NCI-H1694 (cell line): ENCODE measurements at regions not wholly inside any gene's neighbourhood (a gene's known extent, or its start where the extent isn't known, plus 50 kb on each side); places are given as distances from the start of the nearest gene placed in this dataset.

Experiments
- DNase-seq: peaks from one replicate; lab custom pipeline; 2025; lab: John Stamatoyannopoulos, UW

- DNase-seq, result no peak
Measured at GRCh38 chr2:191738003-191738402, 60.1 kb downstream of the NABP1 start.

- no peak for DNase-seq
Measured at GRCh38 chr2:191738667-191739066, 60.7 kb downstream of the NABP1 start.

- DNase-seq, result no peak
Measured at GRCh38 chr2:191739194-191739593, 61.3 kb downstream of the NABP1 start.

DNA sequence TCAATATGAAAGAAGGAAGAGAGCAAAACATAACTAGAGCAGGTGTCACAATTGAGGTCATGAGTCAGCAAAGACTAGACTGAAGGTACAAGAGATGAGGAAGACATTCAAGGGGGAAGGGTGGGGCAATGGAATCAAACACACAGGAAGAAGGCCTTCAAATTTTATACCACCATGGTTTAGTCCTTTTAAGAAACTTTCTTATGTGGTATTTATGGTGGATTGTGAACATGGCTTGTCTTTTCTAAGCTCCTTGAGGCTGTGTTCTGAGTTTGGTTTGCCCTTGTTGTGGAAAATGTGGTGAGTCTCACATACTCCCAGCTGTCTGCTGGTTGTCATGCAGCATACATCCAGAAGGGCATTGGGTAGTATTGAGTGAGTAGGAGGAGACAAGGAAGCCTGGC lies 62.1 kb downstream of the NABP1 start:
- no peak for DNase-seq

- DNase-seq, result no peak
Measured at GRCh38 chr2:191740759-191741158, 62.8 kb downstream of the NABP1 start.

GRCh38 chr2:191746346-191747169 lies 68.6 kb downstream of the NABP1 start:
- no peak for DNase-seq

DNA sequence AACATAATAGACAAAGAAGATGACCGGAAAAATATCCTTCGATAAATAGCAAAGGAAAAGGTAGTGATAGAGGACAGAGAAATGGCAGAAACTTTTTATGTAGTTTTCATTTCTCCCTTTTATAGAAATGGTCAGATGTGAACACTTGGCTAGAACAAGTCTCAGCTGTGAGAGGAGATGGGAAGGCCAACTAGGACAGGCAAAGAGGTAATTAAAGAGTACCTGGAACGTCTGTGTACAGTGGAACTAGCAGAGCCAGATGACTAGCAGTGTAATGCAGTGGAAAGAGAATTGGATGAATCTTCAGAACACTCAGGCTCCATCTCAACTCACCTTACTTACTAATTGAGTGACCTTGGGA lies 69.2 kb downstream of the NABP1 start:
- no peak for DNase-seq

- no peak for DNase-seq
Measured at GRCh38 chr2:191748059-191748461, 70.1 kb downstream of the NABP1 start.

DNA sequence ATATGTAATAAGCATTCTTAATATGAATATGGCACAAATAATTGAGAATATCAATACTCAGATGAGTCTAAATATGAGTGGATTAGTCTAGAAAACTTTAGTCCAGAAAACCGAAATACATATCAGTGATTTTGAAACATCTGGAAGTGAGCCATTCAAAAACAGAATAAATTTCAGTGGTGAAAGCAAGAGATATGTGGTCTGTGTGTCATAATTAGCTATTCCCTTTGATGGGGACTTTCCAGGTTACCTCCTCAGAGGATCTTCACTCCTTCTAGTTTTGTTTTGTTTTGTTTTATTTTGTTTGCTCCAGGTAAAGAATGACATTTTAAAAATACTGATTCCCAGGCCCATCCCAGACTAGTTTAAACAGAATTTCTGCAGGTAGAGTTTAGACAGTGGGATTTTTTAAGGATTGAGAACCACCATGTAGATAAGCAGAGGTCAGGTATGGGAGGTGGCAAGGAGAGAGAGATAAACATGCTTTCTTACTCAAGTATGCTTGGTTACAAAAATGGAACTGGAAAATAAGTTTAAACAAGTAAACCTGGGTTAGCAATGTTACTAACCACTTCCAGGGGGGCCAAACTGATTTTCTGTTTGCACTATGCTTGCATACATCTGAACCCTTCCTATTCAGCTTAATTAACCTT lies 70.7 kb downstream of the NABP1 start:
- no peak for DNase-seq

- no peak for DNase-seq
Measured at GRCh38 chr2:191749181-191749540, 71.2 kb downstream of the NABP1 start.

- DNase-seq, result no peak
Measured at GRCh38 chr2:191754103-191754502, 76.2 kb downstream of the NABP1 start.

DNA sequence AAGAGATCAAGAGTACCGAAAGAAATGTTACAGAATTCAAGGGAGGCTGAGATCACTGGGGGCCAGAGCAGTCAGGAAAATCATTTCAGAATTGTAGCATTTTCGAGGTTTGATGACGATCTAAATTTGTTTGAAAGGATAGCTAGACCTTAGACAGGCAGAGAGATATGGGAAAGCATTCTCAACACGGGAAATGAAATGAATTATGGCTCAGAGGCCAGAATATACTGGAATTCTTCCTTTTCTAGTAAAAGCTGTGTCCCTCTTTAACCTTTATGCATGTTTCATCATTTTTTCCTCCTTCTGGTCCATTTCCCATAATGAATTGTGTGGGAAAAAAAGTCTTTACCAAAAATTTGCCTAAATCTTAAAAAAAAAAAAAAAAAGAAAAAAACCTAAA lies 78.8 kb downstream of the NABP1 start:
- DNase-seq, result no peak

GRCh38 chr2:191757208-191757607 lies 79.3 kb downstream of the NABP1 start:
- DNase-seq, result peak; percentile 77

- peak; percentile 49 for DNase-seq
Measured at GRCh38 chr2:191758518-191759507, 80.9 kb downstream of the NABP1 start.

DNA sequence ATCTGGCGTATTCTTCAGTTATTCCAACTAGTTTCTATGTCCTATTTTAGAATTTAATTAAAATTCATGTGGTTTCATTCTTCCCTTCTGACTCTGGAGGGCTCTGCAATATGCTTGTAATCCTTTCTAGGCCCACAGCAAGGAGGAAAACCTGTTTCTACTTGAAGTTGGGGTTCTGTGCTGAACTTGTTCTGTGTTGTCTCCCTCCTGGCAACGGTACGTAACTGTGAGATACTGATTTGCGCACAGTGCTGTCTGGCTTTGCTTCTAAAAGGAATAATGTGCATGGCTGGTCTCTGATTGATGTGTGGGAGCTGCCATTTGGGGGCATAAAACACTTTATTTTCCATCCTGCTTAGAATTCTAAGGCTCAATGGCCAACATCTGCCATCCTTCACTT lies 81.7 kb downstream of the NABP1 start:
- DNase-seq, result no peak

DNA sequence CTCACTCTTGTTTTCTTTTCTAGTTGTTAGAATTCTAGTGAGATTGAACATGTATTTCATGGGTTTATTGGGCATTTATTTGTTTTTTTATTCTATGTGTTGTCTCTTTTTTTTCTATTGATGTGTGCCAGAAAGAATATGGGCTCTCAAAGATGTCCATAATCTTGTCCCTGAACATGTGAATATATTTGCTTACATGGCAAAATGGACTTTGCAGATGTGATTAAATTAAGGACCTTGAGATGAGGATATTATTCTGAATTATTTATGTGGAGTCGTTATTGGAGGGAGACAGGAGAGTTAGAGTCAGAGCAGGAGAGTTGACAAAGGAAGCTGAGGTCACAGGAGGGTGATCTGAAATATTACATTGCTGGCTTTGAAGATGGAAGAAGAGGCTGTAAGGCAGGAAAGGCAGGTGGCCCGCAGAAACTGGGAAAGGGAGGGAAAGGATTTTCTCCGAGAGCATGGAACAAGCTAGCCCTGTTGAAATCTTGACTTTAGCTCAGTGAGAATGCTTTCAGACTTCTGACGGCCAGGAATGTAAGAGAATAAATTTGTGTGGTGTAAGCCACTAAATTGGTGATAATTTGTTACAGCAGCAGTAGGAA lies 82.8 kb downstream of the NABP1 start:
- no peak for DNase-seq

DNA sequence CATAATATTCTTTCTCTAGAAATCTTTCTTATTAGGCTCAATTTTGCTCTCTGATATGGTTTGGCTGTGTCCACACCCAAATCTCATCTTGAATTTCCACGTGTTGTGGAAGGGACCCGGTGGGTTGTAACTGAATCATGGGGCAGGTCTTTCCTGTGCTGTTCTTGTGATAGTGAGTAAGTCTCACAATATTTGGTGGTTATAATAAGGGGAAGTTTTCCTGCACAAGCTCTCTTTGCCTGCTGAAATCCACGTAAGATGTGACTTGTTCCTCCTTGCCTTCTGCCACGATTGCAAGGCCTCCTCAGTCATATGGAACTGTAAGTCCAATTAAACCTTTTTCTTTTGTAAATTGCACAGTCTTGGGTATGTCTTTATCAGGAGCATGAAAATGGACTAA lies 73.8 kb downstream of the CAVIN2 start:
- no peak for DNase-seq

- no peak for DNase-seq
Measured at GRCh38 chr2:191777351-191777750, 69.5 kb downstream of the CAVIN2 start.

DNA sequence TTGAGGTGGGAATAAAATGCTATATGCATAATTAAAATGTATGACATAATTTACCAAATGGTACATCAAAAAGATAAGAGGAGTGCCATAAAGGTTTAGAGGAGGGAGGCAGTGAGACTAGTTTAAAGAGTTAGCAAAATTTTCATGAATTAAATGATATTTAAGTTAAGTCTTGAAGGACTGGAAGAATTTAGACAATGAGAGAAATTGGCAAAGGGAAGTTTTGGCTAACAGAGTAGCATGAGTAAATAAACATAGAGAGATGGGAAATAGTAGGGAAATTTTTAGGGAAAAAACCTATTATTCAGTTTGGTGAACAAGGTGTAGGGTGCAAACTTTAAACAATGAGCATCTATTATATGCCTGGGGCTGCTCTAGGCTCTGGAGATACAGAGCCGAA lies 68.8 kb downstream of the CAVIN2 start:
- no peak for DNase-seq

GRCh38 chr2:191782351-191782750 lies 64.5 kb downstream of the CAVIN2 start:
- DNase-seq, result no peak

DNA sequence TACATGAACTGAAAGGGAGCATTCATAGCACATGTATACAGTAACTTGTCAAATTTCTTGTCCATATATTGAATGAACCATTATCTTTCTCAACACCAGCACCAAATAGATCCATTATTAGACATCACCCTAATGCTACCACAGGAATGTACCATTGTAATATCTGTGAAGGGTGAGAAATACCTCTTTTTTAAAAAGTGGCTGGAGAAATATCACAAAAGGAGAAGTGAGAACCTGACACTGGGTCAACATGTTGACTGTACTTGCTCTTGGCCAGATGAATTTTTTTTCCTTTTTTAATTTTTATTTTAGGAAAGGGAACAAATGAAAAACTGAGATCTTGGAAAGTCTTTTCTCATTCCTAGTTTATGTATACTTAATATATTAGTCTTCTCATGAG lies 63.5 kb downstream of the CAVIN2 start:
- no peak for DNase-seq
